Retinal pigment epithelial cell (primary cell): ENCODE measurements at regions not wholly inside any gene's neighbourhood (a gene's known extent, or its start where the extent isn't known, plus 50 kb on each side); places are given as distances from the start of the nearest gene placed in this dataset.

Experiments
- DNase-seq: peaks from one replicate; pipeline ENCODE4 v3.0.0-alpha.2; 2010; ENCODE audit warnings: low read depth
- H3K4me3 ChIP-seq: 2 replicates; pipeline ENCODE4 v1.5.1; 2011; ENCODE audit warnings: mild to moderate bottlenecking, low read length, control low read depth, moderate library complexity
- CTCF ChIP-seq: conservative IDR thresholded peaks from 2 replicates; pipeline ENCODE4 v1.5.1; 2011; ENCODE audit warnings: low read depth, low read length, control low read depth, inconsistent platforms

GRCh38 chr2:35932276-35932963 is 423.2 kb upstream of the CRIM1 start:
- no peak for TF ChIP-seq CTCF
- no peak overlapping the region for H3K4me3 ChIP-seq
- DNase-seq, result no peak

- no peak for DNase-seq
- TF ChIP-seq CTCF, result no peak
- no peak overlapping the region for H3K4me3 ChIP-seq
Observed at GRCh38 chr2:35931626-35932025, 424.0 kb upstream of the CRIM1 start.

- H3K4me3 ChIP-seq, result no peak overlapping the region
- TF ChIP-seq CTCF, result no peak
- no peak for DNase-seq
Observed at GRCh38 chr2:35931115-35931514, 424.5 kb upstream of the CRIM1 start.

- no peak for TF ChIP-seq CTCF
- no peak for DNase-seq
- no peak overlapping the region for H3K4me3 ChIP-seq
Observed at GRCh38 chr2:35929551-35929950, 426.0 kb upstream of the CRIM1 start.

GRCh38 chr2:35920061-35920460 is 435.5 kb upstream of the CRIM1 start:
- no peak overlapping the region for H3K4me3 ChIP-seq
- no peak for TF ChIP-seq CTCF
- no peak for DNase-seq

GRCh38 chr2:35915261-35915660 is 440.3 kb upstream of the CRIM1 start:
- no peak for TF ChIP-seq CTCF
- no peak for DNase-seq
- H3K4me3 ChIP-seq, result no peak overlapping the region

- no peak for TF ChIP-seq CTCF
- no peak overlapping the region for H3K4me3 ChIP-seq
- no peak for DNase-seq
Observed at GRCh38 chr2:35891936-35892335, 463.6 kb upstream of the CRIM1 start.
